ENCODE measurements at regions not wholly inside any gene's neighbourhood (a gene's known extent, or its start where the extent isn't known, plus 50 kb on each side); places are given as distances from the start of the nearest gene placed in this dataset. TPM values are rescaled to one million over a fixed set of nuclear protein-coding genes. Genes with fewer than 3 reads are reported as not detected.

DNA sequence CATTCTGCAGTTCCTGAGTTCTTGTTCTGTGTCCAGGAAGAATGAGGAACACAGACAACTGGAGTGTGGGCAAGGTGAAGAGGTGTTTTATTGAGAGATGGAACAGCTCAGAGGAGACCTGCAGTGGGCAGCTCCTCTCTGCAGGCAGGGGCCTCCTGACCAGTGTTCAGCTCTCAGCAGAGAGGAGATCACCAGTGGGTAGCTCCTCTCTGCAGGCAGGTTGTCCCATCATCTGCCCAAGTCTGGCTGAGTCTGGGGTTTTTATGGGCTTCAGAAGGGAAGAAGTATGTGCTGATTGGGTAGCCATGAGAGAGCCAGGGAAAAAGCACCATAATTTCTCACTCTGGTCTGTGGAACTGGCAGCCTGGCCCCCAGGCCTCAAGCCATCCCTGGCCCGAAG lies 56.0 kb upstream of the RASGEF1B start:
- Histone ChIP-seq H3K9me2 (replicated peaks; ENCODE audit: insufficient read depth, low read length) (no peaks in the 10 kb centered on the region), H3K4me3 (ENCODE audit: low read length) (no peak overlapping the region), H2AFZ (ENCODE audit: low read length) (no peak overlapping the region), H3K27me3 (ENCODE audit: low read length) (no peaks in the 10 kb centered on the region), H3K79me2 (ENCODE audit: low read length) (no peaks in the 10 kb centered on the region), H3K9ac (ENCODE audit: low read length) (no peak overlapping the region), H3K27ac (ENCODE audit: low read length) (no peak overlapping the region), H3K9me3 (ENCODE audit: low read length) (no peaks in the 10 kb centered on the region), H3K4me2 (ENCODE audit: low read depth, low read length, poor library complexity, severe bottlenecking) (no peak overlapping the region), H3K4me1 (ENCODE audit: low read length) (no peaks in the 10 kb centered on the region), H4K20me1 (ENCODE audit: insufficient read depth, low read depth, low read length) (no peaks in the 10 kb centered on the region), H3K36me3 (ENCODE audit: insufficient read depth, low read length) (no peaks in the 10 kb centered on the region)
- no peak for DNase-seq

DNA sequence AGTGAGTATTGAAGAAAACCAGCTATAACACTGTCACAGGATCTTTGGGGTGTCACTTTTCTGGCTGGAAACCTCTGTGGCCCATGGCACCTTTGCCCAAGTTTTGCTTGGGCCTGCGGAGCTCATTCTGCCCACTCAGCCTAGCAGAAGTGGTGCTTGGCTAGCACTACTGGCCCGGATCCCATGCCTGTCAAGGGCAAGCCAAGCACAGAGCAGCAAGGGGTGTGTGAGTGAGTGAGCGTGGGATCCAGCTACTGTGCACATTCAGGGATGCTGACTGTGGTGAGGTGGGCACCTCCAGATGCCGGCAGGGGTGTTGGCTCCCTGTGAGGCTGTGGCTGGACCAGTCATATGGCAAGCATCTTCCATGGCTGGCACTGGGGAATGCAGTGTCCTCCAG lies 55.4 kb upstream of the RASGEF1B start:
- H3K27ac ChIP-seq (ENCODE audit: low read length) = no peak overlapping the region
- H3K9me3 ChIP-seq (ENCODE audit: low read length) = no peaks in the 10 kb centered on the region
- no peaks in the 10 kb centered on the region for H3K36me3 ChIP-seq (ENCODE audit: insufficient read depth, low read length)
- H3K4me3 ChIP-seq (ENCODE audit: low read length) = no peak overlapping the region
- H3K9me2 ChIP-seq (replicated peaks; ENCODE audit: insufficient read depth, low read length) = no peaks in the 10 kb centered on the region
- no peak for DNase-seq
- H3K4me2 ChIP-seq (ENCODE audit: low read depth, low read length, poor library complexity, severe bottlenecking) = no peak overlapping the region
- no peak overlapping the region for H2AFZ ChIP-seq (ENCODE audit: low read length)
- no peak overlapping the region for H3K9ac ChIP-seq (ENCODE audit: low read length)
- H4K20me1 ChIP-seq (ENCODE audit: insufficient read depth, low read depth, low read length) = no peaks in the 10 kb centered on the region
- no peaks in the 10 kb centered on the region for H3K27me3 ChIP-seq (ENCODE audit: low read length)
- H3K4me1 ChIP-seq (ENCODE audit: low read length) = no peaks in the 10 kb centered on the region
- H3K79me2 ChIP-seq (ENCODE audit: low read length) = no peaks in the 10 kb centered on the region

GRCh38 chr4:81526706-81527105 lies 55.0 kb upstream of the RASGEF1B start:
- H2AFZ ChIP-seq (ENCODE audit: low read length) = no peak overlapping the region
- no peaks in the 10 kb centered on the region for H3K9me3 ChIP-seq (ENCODE audit: low read length)
- no peaks in the 10 kb centered on the region for H3K4me1 ChIP-seq (ENCODE audit: low read length)
- no peak overlapping the region for H3K9ac ChIP-seq (ENCODE audit: low read length)
- H3K79me2 ChIP-seq (ENCODE audit: low read length) = no peaks in the 10 kb centered on the region
- no peak overlapping the region for H3K27ac ChIP-seq (ENCODE audit: low read length)
- H3K4me3 ChIP-seq (ENCODE audit: low read length) = no peak overlapping the region
- no peaks in the 10 kb centered on the region for H3K27me3 ChIP-seq (ENCODE audit: low read length)
- no peaks in the 10 kb centered on the region for H4K20me1 ChIP-seq (ENCODE audit: insufficient read depth, low read depth, low read length)
- DNase-seq = no peak
- H3K4me2 ChIP-seq (ENCODE audit: low read depth, low read length, poor library complexity, severe bottlenecking) = no peak overlapping the region
- H3K9me2 ChIP-seq (replicated peaks; ENCODE audit: insufficient read depth, low read length) = no peaks in the 10 kb centered on the region
- H3K36me3 ChIP-seq (ENCODE audit: insufficient read depth, low read length) = no peaks in the 10 kb centered on the region

- H2AFZ ChIP-seq (ENCODE audit: low read length) = no peak overlapping the region
- DNase-seq = no peak
Measured at GRCh38 chr4:81523672-81524327, 52.1 kb upstream of the RASGEF1B start.

GRCh38 chr4:81522711-81523110 lies 51.0 kb upstream of the RASGEF1B start:
- no peaks in the 10 kb centered on the region for H3K9me2 ChIP-seq (replicated peaks; ENCODE audit: insufficient read depth, low read length)
- H4K20me1 ChIP-seq (ENCODE audit: insufficient read depth, low read depth, low read length) = no peaks in the 10 kb centered on the region
- no peak overlapping the region for H3K27ac ChIP-seq (ENCODE audit: low read length)
- no peaks in the 10 kb centered on the region for H3K9me3 ChIP-seq (ENCODE audit: low read length)
- H3K79me2 ChIP-seq (ENCODE audit: low read length) = no peaks in the 10 kb centered on the region
- no peak overlapping the region for H2AFZ ChIP-seq (ENCODE audit: low read length)
- DNase-seq = no peak
- H3K9ac ChIP-seq (ENCODE audit: low read length) = no peak overlapping the region
- no peak overlapping the region for H3K4me3 ChIP-seq (ENCODE audit: low read length)
- H3K4me1 ChIP-seq (ENCODE audit: low read length) = no peaks in the 10 kb centered on the region
- H3K36me3 ChIP-seq (ENCODE audit: insufficient read depth, low read length) = no peaks in the 10 kb centered on the region
- H3K4me2 ChIP-seq (ENCODE audit: low read depth, low read length, poor library complexity, severe bottlenecking) = no peak overlapping the region
- H3K27me3 ChIP-seq (ENCODE audit: low read length) = no peaks in the 10 kb centered on the region

More at GRCh38 chr4:81523672-81524327, 52.1 kb upstream of the RASGEF1B start:
- Histone ChIP-seq H3K27ac (ENCODE audit: low read length) (no peak overlapping the region), H3K9ac (ENCODE audit: low read length) (no peak overlapping the region), H3K9me3 (ENCODE audit: low read length) (no peaks in the 10 kb centered on the region), H4K20me1 (ENCODE audit: insufficient read depth, low read depth, low read length) (no peaks in the 10 kb centered on the region), H3K79me2 (ENCODE audit: low read length) (no peaks in the 10 kb centered on the region), H3K4me1 (ENCODE audit: low read length) (no peaks in the 10 kb centered on the region), H3K4me2 (ENCODE audit: low read depth, low read length, poor library complexity, severe bottlenecking) (no peak overlapping the region), H3K4me3 (ENCODE audit: low read length) (no peak overlapping the region), H3K36me3 (ENCODE audit: insufficient read depth, low read length) (no peaks in the 10 kb centered on the region), H3K9me2 (replicated peaks; ENCODE audit: insufficient read depth, low read length) (no peaks in the 10 kb centered on the region), H3K27me3 (ENCODE audit: low read length) (no peaks in the 10 kb centered on the region)

- Histone ChIP-seq H3K27ac (ENCODE audit: low read length) (no peak overlapping the region), H3K27me3 (ENCODE audit: low read length) (no peaks in the 10 kb centered on the region), H3K9me2 (replicated peaks; ENCODE audit: insufficient read depth, low read length) (no peaks in the 10 kb centered on the region), H3K4me3 (ENCODE audit: low read length) (no peak overlapping the region), H3K9me3 (ENCODE audit: low read length) (no peaks in the 10 kb centered on the region), H3K36me3 (ENCODE audit: insufficient read depth, low read length) (no peaks in the 10 kb centered on the region), H4K20me1 (ENCODE audit: insufficient read depth, low read depth, low read length) (no peaks in the 10 kb centered on the region), H3K9ac (ENCODE audit: low read length) (no peak overlapping the region), H3K79me2 (ENCODE audit: low read length) (no peaks in the 10 kb centered on the region), H2AFZ (ENCODE audit: low read length) (no peak overlapping the region), H3K4me1 (ENCODE audit: low read length) (no peaks in the 10 kb centered on the region), H3K4me2 (ENCODE audit: low read depth, low read length, poor library complexity, severe bottlenecking) (no peak overlapping the region)
- no peak for DNase-seq
Measured at GRCh38 chr4:81521708-81522107, 50.0 kb upstream of the RASGEF1B start.

Small RNAs in the stretch of these regions (small RNA-seq; reads per million reads assigned to genes)
- gene RF00322 = not detected
- gene RNU6-499P = not detected

All from Karpas-422 (cell line).